Panc1 (cell line): ENCODE measurements at regions not wholly inside any gene's neighbourhood (a gene's known extent, or its start where the extent isn't known, plus 50 kb on each side); places are given as distances from the start of the nearest gene placed in this dataset.

Experiments
- ATAC-seq: fragments of 200-7000 bp; cut with Tn5 transposase; 2 replicates; pipeline ENCODE4 v1.9.1; 2020; ENCODE audit warnings: mild to moderate bottlenecking, moderate library complexity
- BruUV-seq: library from RNA; stranded (reverse); fragments of 400-500 nt; replicated peaks from 2 replicates; lab custom pipeline; 2021; lab: Mats Ljungman, UMichigan
- CTCF ChIA-PET: fragments of 300-600 bp; sonication (Branson Sonifier 250); formaldehyde crosslinking; loops from one replicate; lab custom pipeline; 2022; ENCODE audit warnings: antibody characterized with exemption; lab: Charles Lee
- POLR2A ChIA-PET: fragments of 300-600 bp; sonication (Branson Sonifier 250); formaldehyde crosslinking; loops from one replicate; lab custom pipeline; 2022; ENCODE audit warnings: antibody characterized with exemption; lab: Charles Lee
- DNase-seq: peaks from one replicate; pipeline ENCODE4 v3.0.0-alpha.2; 2010; ENCODE audit warnings: low read depth, low spot score
- H3K27ac ChIP-seq: 2 replicates; pipeline ENCODE4 v1.5.1; 2011; ENCODE audit warnings: mild to moderate bottlenecking, low read length, inconsistent platforms
- H3K27me3 ChIP-seq: fragments of 200-500 bp; sonication (Bioruptor generic); 2 replicates; pipeline ENCODE4 v1.6.0; 2014; ENCODE audit warnings: low read length, inconsistent platforms; ENCODE audit not compliant: control insufficient read depth, insufficient read depth
- H3K36me3 ChIP-seq: fragments of 200-500 bp; sonication (Bioruptor generic); 2 replicates; pipeline ENCODE4 v1.5.1; 2014; ENCODE audit warnings: inconsistent platforms, mild to moderate bottlenecking, low read length, moderate library complexity; ENCODE audit not compliant: control insufficient read depth, insufficient read depth
- H3K4me1 ChIP-seq: 2 replicates; pipeline ENCODE4 v1.5.1; 2011; ENCODE audit warnings: inconsistent platforms, mild to moderate bottlenecking, low read length, moderate library complexity; ENCODE audit not compliant: control insufficient read depth, insufficient read depth
- H3K4me3 ChIP-seq, 2 experiments: 2 replicates each; pipeline ENCODE4 v1.5.1; 2011 to 2012; ENCODE audit warnings: low read depth in 2 of 2, low read length in 2 of 2, mild to moderate bottlenecking in 2 of 2, inconsistent platforms in 1 of 2, moderate library complexity in 1 of 2
- H3K9me3 ChIP-seq: fragments of 200-500 bp; sonication (Bioruptor generic); 2 replicates; pipeline ENCODE4 v1.5.1; 2014; ENCODE audit warnings: low read depth, mild to moderate bottlenecking, inconsistent platforms, low read length, moderate library complexity; ENCODE audit not compliant: control insufficient read depth, insufficient read depth
- CTCF ChIP-seq: fragments of 450-650 bp; IDR thresholded peaks from 2 replicates; pipeline ENCODE4 v1.5.1; 2017; ENCODE audit warnings: mild to moderate bottlenecking
- POLR2AphosphoS5 ChIP-seq: IDR thresholded peaks from 2 replicates; pipeline ENCODE4 v1.6.1; 2012; ENCODE audit warnings: mild to moderate bottlenecking, low read depth, low read length, moderate library complexity
- SIN3A ChIP-seq: IDR thresholded peaks from 2 replicates; pipeline ENCODE4 v1.6.1; 2012; ENCODE audit warnings: low read depth, mild to moderate bottlenecking, low read length, moderate library complexity, borderline replicate concordance; ENCODE audit not compliant: insufficient read depth
- TCF7L2 ChIP-seq: IDR thresholded peaks from 2 replicates; pipeline ENCODE4 v1.6.1; 2011; ENCODE audit warnings: mild to moderate bottlenecking, low read depth, low read length, inconsistent platforms
- in situ Hi-C: cut with HindIII; loops from 2 replicates; pipeline ENCODE4 v1.10.0; 2016; ENCODE audit warnings: low sequenced_read_pairs, low pct_unique_long_range_greater_than_20kb
- intact Hi-C: fragments of 100-400 bp; cut with micrococcal nuclease; formaldehyde crosslinking; loops from one replicate; pipeline ENCODE4 v1.10.0; 2022; ENCODE audit not compliant: unreplicated experiment
- TF ChIP-seq, protein P1 (sequence below), 2 experiments: IDR thresholded peaks; 2 replicates each; pipeline ENCODE4 v1.6.1; 2011 to 2012; ENCODE audit warnings: low read depth in 2 of 2, control low read depth in 1 of 2, low read length in 1 of 2, mild to moderate bottlenecking in 1 of 2, moderate library complexity in 1 of 2; ENCODE audit not compliant: insufficient read depth in 1 of 2

DNA sequence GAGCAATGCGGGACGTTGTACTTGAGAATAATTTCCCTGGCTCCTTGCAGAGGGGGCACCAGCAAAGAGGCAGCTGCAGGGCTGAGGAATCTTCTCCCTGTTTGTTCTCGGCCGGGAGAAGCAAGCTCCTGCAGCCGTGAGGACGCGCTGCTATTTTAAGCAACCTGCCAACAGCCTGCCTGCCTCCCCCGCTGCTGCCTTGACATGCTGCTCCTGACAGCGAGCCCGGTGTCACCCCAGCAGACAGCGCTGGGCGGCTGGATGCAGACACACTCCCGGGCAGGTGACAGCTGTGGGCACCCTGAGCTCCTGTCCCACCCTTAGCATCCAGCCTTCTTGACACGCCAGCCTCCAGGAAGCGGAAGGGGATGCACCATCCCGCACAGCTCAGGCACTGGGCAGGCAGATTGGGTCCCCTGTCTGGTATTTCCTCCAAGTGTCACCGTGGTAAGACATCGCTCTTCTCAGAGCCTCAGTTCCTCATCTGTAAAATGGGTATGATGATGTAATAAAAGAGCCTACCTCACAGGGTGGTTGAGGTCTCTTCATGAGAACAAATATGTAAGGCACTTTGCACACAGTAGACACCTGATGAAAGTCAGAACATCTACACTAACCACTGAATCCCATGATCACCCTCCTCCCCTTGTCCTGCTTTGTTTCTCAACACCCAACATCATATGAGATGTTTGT lies 530.6 kb downstream of the MN1 start:
- H3K4me3 ChIP-seq: no peak overlapping the region
- TF ChIP-seq TCF7L2: no peak
- no peak for TF ChIP-seq POLR2AphosphoS5
- TF ChIP-seq CTCF: no peak
- ATAC-seq: no peak
- intact Hi-C loops (no loop called here), in situ Hi-C loops (no loop called here)
- ChIA-PET CTCF (no interaction called here), POLR2A (no interaction called here)
- H3K4me1 ChIP-seq: no peaks in the 10 kb centered on the region
- no peaks in the 10 kb centered on the region for H3K36me3 ChIP-seq
- no TSS peak for BruUV-seq
- H3K27me3 ChIP-seq: no peaks in the 10 kb centered on the region
- no peak overlapping the region for H3K27ac ChIP-seq
- no peak for DNase-seq
- no peaks in the 10 kb centered on the region for H3K9me3 ChIP-seq

- no peak overlapping the region for H3K4me3 ChIP-seq
- no peak overlapping the region for H3K27ac ChIP-seq
- no TSS peak for BruUV-seq
- intact Hi-C loops: no loop called here
- H3K27me3 ChIP-seq: no peaks in the 10 kb centered on the region
- H3K4me1 ChIP-seq: no peaks in the 10 kb centered on the region
- no peaks in the 10 kb centered on the region for H3K9me3 ChIP-seq
- DNase-seq (no peak), ATAC-seq (no peak)
- ChIA-PET CTCF (no interaction called here), POLR2A (no interaction called here)
- TF ChIP-seq CTCF (no peak), POLR2AphosphoS5 (no peak), SIN3A (no peak), TCF7L2 (no peak)
- TF ChIP-seq, protein P1, sequence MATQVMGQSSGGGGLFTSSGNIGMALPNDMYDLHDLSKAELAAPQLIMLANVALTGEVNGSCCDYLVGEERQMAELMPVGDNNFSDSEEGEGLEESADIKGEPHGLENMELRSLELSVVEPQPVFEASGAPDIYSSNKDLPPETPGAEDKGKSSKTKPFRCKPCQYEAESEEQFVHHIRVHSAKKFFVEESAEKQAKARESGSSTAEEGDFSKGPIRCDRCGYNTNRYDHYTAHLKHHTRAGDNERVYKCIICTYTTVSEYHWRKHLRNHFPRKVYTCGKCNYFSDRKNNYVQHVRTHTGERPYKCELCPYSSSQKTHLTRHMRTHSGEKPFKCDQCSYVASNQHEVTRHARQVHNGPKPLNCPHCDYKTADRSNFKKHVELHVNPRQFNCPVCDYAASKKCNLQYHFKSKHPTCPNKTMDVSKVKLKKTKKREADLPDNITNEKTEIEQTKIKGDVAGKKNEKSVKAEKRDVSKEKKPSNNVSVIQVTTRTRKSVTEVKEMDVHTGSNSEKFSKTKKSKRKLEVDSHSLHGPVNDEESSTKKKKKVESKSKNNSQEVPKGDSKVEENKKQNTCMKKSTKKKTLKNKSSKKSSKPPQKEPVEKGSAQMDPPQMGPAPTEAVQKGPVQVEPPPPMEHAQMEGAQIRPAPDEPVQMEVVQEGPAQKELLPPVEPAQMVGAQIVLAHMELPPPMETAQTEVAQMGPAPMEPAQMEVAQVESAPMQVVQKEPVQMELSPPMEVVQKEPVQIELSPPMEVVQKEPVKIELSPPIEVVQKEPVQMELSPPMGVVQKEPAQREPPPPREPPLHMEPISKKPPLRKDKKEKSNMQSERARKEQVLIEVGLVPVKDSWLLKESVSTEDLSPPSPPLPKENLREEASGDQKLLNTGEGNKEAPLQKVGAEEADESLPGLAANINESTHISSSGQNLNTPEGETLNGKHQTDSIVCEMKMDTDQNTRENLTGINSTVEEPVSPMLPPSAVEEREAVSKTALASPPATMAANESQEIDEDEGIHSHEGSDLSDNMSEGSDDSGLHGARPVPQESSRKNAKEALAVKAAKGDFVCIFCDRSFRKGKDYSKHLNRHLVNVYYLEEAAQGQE (IDR thresholded peaks at IDR 0.05; ENCODE audit: insufficient read depth in 1 of 2, low read depth in 2 of 2, low read length in 1 of 2): no peak
- in situ Hi-C loops: no loop called here
- H3K36me3 ChIP-seq: no peaks in the 10 kb centered on the region
These were observed 528.1 kb downstream of the MN1 start for GRCh38 chr22:27273436-27273835.
